ENCODE measurements at regions not wholly inside any gene's neighbourhood (a gene's known extent, or its start where the extent isn't known, plus 50 kb on each side); places are given as distances from the start of the nearest gene placed in this dataset.

DNA sequence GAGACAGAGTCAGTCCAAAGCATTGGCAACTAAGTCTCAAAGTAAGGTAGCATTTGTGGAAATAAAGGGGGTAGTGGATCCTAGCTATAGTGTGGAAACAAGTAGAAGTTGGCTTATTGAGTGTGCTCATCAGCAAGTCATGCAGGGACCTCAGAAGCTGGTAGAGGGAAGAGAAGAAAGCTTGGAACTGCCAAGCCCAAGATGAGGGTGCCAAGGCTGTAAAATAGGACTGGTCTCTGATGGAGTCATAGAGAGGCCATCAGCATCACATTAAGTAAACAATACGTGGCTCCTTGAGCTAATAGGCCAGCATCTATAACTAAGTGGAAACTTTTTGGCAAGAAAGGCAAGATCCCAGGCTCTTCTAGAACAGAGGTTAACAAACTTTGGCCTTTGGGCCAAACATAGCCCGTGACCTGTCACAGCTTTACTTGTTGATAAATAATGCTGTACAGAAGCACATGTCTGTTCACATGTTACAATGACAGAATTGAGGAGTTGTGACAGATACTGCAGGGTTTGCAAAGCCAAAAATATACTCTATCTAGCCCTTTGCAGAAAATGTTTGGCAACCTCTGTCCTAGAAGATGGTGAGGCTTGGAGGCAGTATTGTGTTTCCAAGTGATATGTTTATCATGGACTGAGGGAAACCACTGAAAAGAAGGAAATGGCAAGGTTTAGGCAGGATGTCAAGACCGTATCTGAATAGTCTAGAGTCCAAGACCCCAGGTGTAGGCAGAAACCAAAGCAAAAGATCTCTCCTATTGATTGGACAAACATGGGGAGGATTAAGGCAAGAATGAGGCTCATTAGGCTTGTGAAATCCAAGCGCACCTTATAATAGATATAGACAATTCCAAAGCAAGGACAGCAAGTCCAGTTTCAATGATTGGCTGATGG lies 62.5 kb upstream of the CD44 start:
- Histone ChIP-seq H3K4me1 (no peaks in the 10 kb centered on the region), H3K36me3 (no peaks in the 10 kb centered on the region), H3K27ac (peak overlapping the region in 1 of 5 donors; percentile 14), H3K27me3 (no peaks in the 10 kb centered on the region), H3K9me3 (no peaks in the 10 kb centered on the region), H3K4me3 (no peak overlapping the region)
- TF ChIP-seq CTCF (IDR thresholded peaks at IDR 0.05) (no peak), POLR2A (IDR thresholded peaks at IDR 0.05) (no peak), EP300 (IDR thresholded peaks at IDR 0.05) (no peak), POLR2AphosphoS5 (IDR thresholded peaks at IDR 0.05) (no peak)
- DNase-seq: no peak
- WGBS, 5 donors: 67 to 79% (median 76%) methylated on average over 4 of the region's 4 CpGs
- intact Hi-C loops (cut with DNase I; ENCODE audit: low total_unique reads): no loop called here

- peak in 1 of 2 donors; percentile 58 for DNase-seq
- H3K27me3 ChIP-seq: no peaks in the 10 kb centered on the region
- TF ChIP-seq EP300 (IDR thresholded peaks at IDR 0.05) (no peak), CTCF (IDR thresholded peaks at IDR 0.05) (no peak), POLR2AphosphoS5 (IDR thresholded peaks at IDR 0.05) (no peak), POLR2A (IDR thresholded peaks at IDR 0.05) (no peak)
- peak overlapping the region in 2 of 5 donors; percentile 23 to 50 for H3K27ac ChIP-seq
- intact Hi-C loops (cut with DNase I; ENCODE audit: low total_unique reads): no loop called here
- WGBS, 5 donors: 39 to 59% (median 54%) methylated on average over 5 of the region's 5 CpGs
- peaks cover 9 to 13% (median 10%) of the 10 kb centered on the region in 4 donors for H3K4me1 ChIP-seq
- H3K36me3 ChIP-seq: no peaks in the 10 kb centered on the region
- no peaks in the 10 kb centered on the region for H3K9me3 ChIP-seq
- H3K4me3 ChIP-seq: no peak overlapping the region
Observed at GRCh38 chr11:35077709-35078469, 61.1 kb upstream of the CD44 start.

GRCh38 chr11:35078470-35078735 lies 60.6 kb upstream of the CD44 start:
- H3K27ac ChIP-seq: peak overlapping the region in 2 of 5 donors; percentile 23 to 50
- 92 to 100% (median 93%) methylated on average over 1 of the region's 1 CpG for WGBS, 5 donors
- H3K4me1 ChIP-seq: peaks cover 10 to 19% (median 15%) of the 10 kb centered on the region in 4 donors
- no peak overlapping the region for H3K4me3 ChIP-seq
- no peaks in the 10 kb centered on the region for H3K9me3 ChIP-seq
- TF ChIP-seq CTCF (IDR thresholded peaks at IDR 0.05) (no peak), POLR2A (IDR thresholded peaks at IDR 0.05) (no peak), POLR2AphosphoS5 (IDR thresholded peaks at IDR 0.05) (no peak), EP300 (IDR thresholded peaks at IDR 0.05) (no peak)
- no peaks in the 10 kb centered on the region for H3K36me3 ChIP-seq
- no peaks in the 10 kb centered on the region for H3K27me3 ChIP-seq
- DNase-seq: no peak
- intact Hi-C loops (cut with DNase I; ENCODE audit: low total_unique reads): no loop called here

GRCh38 chr11:35079611-35080010 lies 59.4 kb upstream of the CD44 start:
- no peak for TF ChIP-seq POLR2A (IDR thresholded peaks at IDR 0.05)
- TF ChIP-seq CTCF (IDR thresholded peaks at IDR 0.05): no peak
- TF ChIP-seq POLR2AphosphoS5 (IDR thresholded peaks at IDR 0.05): no peak
- TF ChIP-seq EP300 (IDR thresholded peaks at IDR 0.05): no peak
- intact Hi-C loops (cut with DNase I; ENCODE audit: low total_unique reads): no loop called here
- H3K4me3 ChIP-seq: no peak overlapping the region
- H3K27ac ChIP-seq: no peak overlapping the region
- no peak for DNase-seq
- peaks cover 10 to 31% (median 23%) of the 10 kb centered on the region in 4 donors for H3K4me1 ChIP-seq
- H3K9me3 ChIP-seq: no peaks in the 10 kb centered on the region
- H3K36me3 ChIP-seq: no peaks in the 10 kb centered on the region
- WGBS, 5 donors: 56 to 87% (median 74%) methylated on average over 4 of the region's 4 CpGs
- no peaks in the 10 kb centered on the region for H3K27me3 ChIP-seq

All from stomach (tissue), 8 donors.